Activated naive CD8-positive, alpha-beta T cell treated with anti-CD3 and anti-CD28 coated beads, Interleukin-2, amount 50 U/mL, for 16 hours (primary cell): ENCODE measurements at regions not wholly inside any gene's neighbourhood (a gene's known extent, or its start where the extent isn't known, plus 50 kb on each side); places are given as distances from the start of the nearest gene placed in this dataset.

ENCODE experiments used
- DNase-seq: peaks from one replicate; pipeline ENCODE4 v3.0.0-alpha.2; 2020; ENCODE audit warnings: low read depth, low spot score

DNA sequence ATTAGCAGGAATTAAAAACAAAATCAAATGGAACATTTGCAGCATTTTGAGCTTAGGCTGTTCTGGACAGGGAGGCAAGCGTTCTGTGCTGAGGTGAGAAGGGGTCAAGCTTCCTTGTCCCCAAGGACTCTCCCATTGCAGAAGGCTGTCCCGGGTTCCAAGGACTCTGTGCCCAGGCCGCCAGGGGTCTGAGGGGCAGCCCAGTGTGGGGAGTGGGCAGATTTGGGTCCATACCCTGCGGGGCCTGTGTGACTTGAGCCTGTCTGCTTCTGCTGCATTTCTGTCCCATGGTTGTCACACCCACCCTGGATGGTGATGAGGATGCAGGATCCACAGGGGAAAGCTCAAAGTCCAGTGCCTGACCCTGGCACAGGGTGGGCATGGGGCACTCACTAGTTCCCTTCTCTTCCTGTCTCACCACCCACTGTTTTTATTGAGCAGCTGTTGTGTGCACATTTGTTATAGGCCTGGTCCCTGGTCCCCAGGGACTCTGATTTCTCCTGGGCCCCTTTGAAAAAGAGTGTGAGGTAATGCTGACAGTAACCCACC is 211.4 kb upstream of the HS6ST1 start:
- DNase-seq: no peak

DNA sequence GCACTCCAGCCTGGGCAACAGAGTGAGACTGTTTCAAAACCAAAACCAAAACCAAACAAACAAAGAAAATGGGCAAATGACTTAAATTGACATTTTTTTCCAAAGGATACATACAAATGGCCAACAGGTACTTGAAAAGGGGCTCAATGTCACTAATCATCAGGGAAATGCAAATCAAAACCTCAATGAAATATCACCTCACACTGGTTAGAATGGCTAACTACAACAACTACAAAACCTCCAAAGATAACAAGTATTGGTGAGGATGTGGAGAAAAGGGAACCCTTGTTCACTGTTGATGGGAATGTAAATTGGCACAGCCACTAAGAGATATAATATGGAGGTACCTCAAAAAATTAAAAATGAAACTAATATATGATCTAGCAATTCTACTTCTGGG is 213.2 kb upstream of the HS6ST1 start:
- no peak for DNase-seq

GRCh38 chr2:128533101-128533500 is 214.4 kb upstream of the HS6ST1 start:
- DNase-seq: no peak

DNA sequence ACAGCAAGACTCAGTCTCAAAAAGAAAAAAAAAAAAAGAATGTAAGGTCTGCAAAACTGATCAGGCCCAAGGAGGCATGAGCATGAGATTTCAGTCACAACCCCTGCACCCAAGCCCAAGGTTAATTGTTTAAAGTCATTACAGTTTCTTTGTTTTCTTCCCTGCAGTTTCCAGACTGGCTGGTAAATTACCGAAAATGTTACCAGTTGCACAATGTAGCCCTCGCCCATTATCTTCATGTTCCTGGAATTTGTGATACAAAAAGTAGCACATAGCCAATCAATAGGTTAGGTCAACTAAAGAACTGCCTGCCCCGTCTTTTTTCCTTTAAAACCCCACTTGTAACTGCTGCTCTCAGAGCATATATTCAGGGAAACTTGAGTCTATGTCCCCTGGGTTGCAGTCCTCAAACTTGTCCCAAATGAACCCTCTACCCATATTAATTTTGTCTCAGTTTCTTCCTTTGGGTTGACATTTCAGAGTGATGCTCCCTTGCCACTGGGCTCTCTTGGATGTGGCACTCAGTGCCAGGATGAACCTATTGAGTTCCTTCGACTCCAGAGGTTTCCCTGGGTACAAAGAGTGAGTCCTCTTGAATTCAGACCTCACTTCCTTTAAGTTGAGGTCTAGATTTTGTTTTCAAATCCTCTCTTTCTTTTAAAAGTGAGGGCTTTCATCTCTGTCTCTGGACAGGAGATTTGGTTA is 216.2 kb upstream of the HS6ST1 start:
- no peak for DNase-seq

DNA sequence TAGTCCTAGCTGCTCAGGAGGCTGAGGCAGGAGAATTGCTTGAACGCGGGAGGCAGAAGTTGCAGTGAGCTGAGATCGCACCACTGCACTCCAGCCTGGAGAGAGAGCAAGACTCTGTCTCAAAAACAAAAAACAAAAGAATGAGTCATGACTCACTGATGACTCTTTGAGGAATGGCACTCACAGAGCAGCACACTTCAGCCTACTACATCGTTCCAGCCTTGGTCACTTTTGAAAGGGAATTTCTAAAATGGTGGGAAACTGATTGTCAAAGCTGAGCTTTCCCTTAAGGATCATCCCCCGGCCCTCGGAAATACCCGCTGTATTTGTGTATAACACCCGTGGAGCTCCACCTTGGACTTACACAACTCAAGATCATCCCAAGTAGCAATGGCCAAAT is 217.3 kb upstream of the HS6ST1 start:
- DNase-seq: no peak

GRCh38 chr2:128536925-128537620 is 218.4 kb upstream of the HS6ST1 start:
- no peak for DNase-seq

GRCh38 chr2:128537646-128538045 is 219.0 kb upstream of the HS6ST1 start:
- no peak for DNase-seq

DNA sequence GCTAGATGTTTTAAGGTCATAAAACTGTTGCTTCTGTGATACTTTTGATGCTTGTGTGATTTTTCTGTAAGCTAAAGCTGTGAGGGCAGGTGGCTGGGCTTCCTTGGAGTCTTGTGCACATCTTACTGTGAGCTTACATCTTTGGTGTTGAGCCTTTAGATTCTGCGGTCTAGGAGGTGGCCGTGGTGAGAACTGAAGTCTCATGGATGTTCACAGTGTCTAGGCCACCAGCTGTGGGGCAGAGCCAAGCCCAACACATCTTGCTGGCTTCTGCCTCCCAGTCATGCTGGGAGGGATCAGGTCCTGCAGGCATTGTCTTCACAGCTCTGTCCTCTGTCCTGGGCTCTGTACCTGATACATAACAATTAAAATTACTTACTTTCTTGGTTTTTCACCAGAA is 219.7 kb upstream of the HS6ST1 start:
- DNase-seq: no peak

DNA sequence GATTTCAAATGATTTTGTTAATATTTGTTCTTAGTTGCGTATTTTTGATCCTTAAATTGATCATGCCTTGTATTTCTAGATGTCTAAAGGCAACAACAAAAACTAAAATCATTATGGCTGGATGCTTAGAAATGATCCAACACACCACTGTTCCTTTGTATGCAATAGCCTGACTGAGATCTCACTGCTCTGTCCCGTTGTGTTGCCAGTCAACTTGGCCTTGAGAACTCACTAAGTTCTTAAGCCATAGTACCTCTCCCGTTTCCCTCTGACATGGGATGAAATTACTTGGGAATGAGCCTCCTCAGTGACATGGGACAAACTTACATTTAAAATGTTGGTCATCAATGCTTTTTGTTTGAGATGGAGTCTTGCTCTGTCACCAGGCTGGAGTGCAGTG is 222.0 kb upstream of the HS6ST1 start:
- DNase-seq: no peak

GRCh38 chr2:128541448-128541847 is 222.8 kb upstream of the HS6ST1 start:
- DNase-seq: no peak

GRCh38 chr2:128543036-128543435 is 224.4 kb upstream of the HS6ST1 start:
- no peak for DNase-seq

- no peak for DNase-seq
Measured at GRCh38 chr2:128543646-128544045, 225.0 kb upstream of the HS6ST1 start.

GRCh38 chr2:128544321-128545037 is 225.8 kb upstream of the HS6ST1 start:
- no peak for DNase-seq

DNA sequence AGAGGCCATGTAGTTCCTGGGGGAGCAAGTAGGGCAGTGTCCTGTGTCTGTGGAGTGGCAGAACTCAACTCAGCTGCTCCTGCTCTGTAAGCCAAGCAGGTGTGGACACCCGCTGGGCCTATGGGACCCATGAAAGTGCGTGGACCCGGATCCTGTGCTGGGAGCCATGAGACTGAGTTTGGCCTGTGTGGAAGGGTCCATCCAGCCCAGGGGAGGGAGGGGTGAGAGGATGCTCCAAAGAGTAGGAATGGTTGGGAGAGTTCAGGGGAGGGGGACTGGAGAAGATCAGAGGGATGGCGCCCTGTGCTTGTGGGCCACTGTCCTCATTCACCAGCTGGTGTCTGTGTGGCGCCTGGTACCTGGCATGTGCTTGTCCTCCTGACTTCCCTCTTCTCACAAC is 226.4 kb upstream of the HS6ST1 start:
- DNase-seq: no peak

DNA sequence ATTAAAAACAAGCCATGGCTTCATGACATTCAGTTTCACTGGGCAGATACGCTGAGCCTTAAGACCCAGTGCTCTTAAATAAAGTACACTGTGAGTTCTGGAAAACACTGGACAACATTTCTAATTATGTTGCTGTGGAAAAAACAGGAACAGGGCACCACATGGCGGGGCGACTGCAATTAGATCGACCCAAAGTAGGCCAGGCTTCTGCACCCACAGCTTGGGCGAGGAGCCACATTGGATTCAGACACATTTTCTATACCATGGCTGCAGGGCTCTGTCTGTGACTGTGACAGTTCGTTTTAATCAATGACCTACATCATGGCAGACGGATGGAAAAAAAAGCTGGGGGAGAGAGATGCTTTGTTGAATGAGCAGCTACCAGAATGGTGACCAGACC is 227.2 kb upstream of the HS6ST1 start:
- DNase-seq: no peak

GRCh38 chr2:128547667-128548066 is 229.0 kb upstream of the HS6ST1 start:
- no peak for DNase-seq

GRCh38 chr2:128548461-128548891 is 229.8 kb upstream of the HS6ST1 start:
- DNase-seq: no peak

GRCh38 chr2:128549094-128549493 is 230.4 kb upstream of the HS6ST1 start:
- DNase-seq: no peak

- DNase-seq: no peak
Measured at GRCh38 chr2:128549646-128550260, 231.1 kb upstream of the HS6ST1 start.

DNA sequence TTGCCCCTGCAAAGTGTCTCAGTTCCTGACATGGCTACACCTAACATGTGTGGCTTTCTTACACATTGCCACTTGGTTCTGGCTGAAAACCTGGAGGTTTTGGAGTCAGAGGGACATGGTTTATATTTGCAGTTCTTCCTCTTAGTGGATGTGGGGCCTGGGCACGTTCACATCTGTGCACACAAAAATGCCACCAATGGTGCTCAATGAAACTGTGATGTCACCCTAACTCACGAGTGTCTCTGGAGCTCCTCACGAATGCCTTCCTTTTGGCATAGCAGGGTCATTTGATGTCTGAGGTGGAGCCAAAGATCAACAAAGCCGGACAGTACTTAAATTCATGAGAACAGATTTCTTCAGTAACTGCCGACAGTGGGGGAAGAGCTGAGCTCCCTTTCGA is 231.7 kb upstream of the HS6ST1 start:
- no peak for DNase-seq

DNA sequence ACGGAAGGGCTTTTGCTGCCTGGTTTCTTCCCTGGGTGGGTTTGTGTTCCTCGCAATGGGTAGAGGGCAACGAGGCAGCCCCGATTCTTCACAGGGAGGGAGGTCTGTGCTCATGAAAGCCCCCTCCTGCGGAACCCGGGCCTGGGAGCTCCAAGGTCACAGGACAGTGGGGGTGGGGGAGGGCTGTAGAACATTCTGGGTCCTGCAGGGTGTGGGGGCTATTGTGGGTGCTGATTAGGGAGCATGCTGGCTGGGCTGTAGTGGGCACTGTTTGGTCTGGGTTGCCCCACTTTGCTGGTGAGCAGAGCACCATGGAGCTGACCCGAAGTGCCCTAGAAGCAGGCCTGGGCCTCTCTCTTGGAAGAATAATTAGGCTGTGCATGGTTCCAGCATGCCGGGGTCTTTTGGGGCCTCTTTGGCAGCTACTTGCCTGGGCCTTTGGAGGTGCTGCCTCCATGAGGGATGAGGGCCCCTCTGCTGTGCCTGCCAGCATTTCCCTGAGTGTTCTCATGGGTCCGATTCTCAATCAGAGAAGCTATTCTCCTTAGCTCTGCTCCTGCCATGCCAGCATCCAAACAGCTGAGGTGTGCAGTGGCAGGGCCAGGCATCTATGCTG is 232.2 kb upstream of the HS6ST1 start:
- DNase-seq: no peak

DNA sequence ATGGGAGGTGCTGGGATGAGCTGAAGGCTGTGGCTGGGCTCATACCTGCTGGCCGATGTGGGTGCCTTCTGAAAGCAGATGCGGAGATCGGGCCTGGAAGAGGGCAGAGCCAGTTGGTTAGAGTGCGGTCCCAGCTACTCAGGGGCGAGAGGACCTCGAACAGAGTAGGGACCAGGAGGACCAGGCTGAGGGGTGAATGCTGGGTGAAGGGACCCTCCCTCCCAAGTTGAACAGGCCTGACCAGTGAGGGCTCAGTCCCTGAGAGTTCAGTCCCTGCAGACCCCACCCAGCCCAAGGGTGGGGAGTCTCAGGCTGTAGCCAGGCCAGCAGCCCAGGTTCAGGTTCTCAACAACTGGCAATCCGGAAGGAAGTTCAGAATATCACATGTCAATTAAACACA is 232.8 kb upstream of the HS6ST1 start:
- DNase-seq: no peak
